H1 (cell line): ENCODE measurements at regions not wholly inside any gene's neighbourhood (a gene's known extent, or its start where the extent isn't known, plus 50 kb on each side); places are given as distances from the start of the nearest gene placed in this dataset.

ENCODE experiments used
- JUND ChIP-seq: IDR thresholded peaks from 2 replicates; pipeline ENCODE4 v1.6.1; 2011; ENCODE audit warnings: mild to moderate bottlenecking, improper control_type of control experiment, low read length
- MAX ChIP-seq: IDR thresholded peaks from 2 replicates; pipeline ENCODE4 v1.6.1; 2012; ENCODE audit warnings: inconsistent platforms
- NANOG ChIP-seq: IDR thresholded peaks from 2 replicates; pipeline ENCODE4 v1.6.1; 2011; ENCODE audit warnings: low read length, low read depth, mild to moderate bottlenecking, inconsistent platforms; ENCODE audit not compliant: insufficient read depth, poor library complexity, severe bottlenecking
- PHF8 ChIP-seq: fragments of 200-600 bp; sonication (generic); conservative IDR thresholded peaks from 2 replicates; pipeline ENCODE4 v1.7.1; 2012; ENCODE audit warnings: low read depth, mild to moderate bottlenecking, inconsistent platforms, low read length, moderate library complexity

- no peak for TF ChIP-seq JUND
- no peak for TF ChIP-seq MAX
- TF ChIP-seq NANOG, result no peak
- TF ChIP-seq PHF8, result no peak
These were observed 221.5 kb downstream of the EPHA4 start (continued) for GRCh38 chr2:221350616-221351015.
